NCI-H226 (cell line): ENCODE measurements at regions not wholly inside any gene's neighbourhood (a gene's known extent, or its start where the extent isn't known, plus 50 kb on each side); places are given as distances from the start of the nearest gene placed in this dataset.

Experiments
- DNase-seq: peaks from one replicate; pipeline ENCODE4 v3.0.0-alpha.2; 2015

GRCh38 chr12:43665091-43665490 lies 93.5 kb downstream of the PUS7L start:
- no peak for DNase-seq

- DNase-seq = no peak
These were observed 95.9 kb downstream of the PUS7L start for GRCh38 chr12:43662736-43663135.

GRCh38 chr12:43655586-43655985 lies 103.0 kb downstream of the PUS7L start:
- DNase-seq = peak; percentile 86

- no peak for DNase-seq
These were observed 101.9 kb upstream of the ADAMTS20 start for GRCh38 chr12:43653917-43654316.

- DNase-seq = no peak
These were observed 101.4 kb upstream of the ADAMTS20 start for GRCh38 chr12:43653289-43653915.

GRCh38 chr12:43648636-43649035 lies 96.6 kb upstream of the ADAMTS20 start:
- no peak for DNase-seq

GRCh38 chr12:43638806-43639205 lies 86.8 kb upstream of the ADAMTS20 start:
- DNase-seq = no peak

- DNase-seq = no peak
These were observed 84.9 kb upstream of the ADAMTS20 start for GRCh38 chr12:43636725-43637463.

GRCh38 chr12:43621262-43621661 lies 69.3 kb upstream of the ADAMTS20 start:
- no peak for DNase-seq

- no peak for DNase-seq
These were observed 50.7 kb upstream of the ADAMTS20 start for GRCh38 chr12:43602738-43603137.
